ENCODE measurements at regions not wholly inside any gene's neighbourhood (a gene's known extent, or its start where the extent isn't known, plus 50 kb on each side); places are given as distances from the start of the nearest gene placed in this dataset.

DNA sequence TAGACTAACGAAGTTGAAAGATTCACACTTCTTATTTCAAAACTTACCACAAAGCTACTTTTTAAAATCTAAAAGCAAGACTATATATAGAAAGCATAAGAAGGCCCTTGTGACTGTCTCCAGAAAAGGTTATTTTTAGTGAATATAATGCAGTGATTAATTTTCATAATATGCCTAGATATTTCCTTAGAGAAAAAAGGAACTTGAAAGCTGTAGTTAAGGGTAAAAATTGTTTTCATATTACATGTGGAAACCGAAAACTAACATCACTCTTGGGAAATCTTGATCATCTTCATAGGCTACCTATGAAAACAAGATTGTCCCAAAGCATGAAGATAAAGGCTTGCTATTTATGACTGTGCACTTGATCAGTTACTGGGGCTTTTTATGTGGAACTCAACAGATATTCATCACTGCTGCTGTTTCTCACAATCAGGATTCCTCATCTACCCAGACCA lies 223.2 kb downstream of the SH2D4B start:
- no peaks in the 10 kb centered on the region for H3K9me3 ChIP-seq (ENCODE audit: control insufficient read depth in 2 of 2, insufficient read depth in 1 of 2, low read length in 1 of 2)
- H3K36me3 ChIP-seq (ENCODE audit: control insufficient read depth in 2 of 2, insufficient read depth in 2 of 2, low read length in 1 of 2) = no peaks in the 10 kb centered on the region
- no peak overlapping the region for H3K4me3 ChIP-seq (ENCODE audit: low read length in 2 of 2)
- 57% methylated on average over 2 of the region's 2 CpGs for WGBS
- DNase-seq (ENCODE audit: low read depth in 6 of 9, low spot score in 9 of 9) = no peak
- no peak overlapping the region for H3K27ac ChIP-seq (ENCODE audit: low read depth in 1 of 2, low read length in 1 of 2)
- H3K4me1 ChIP-seq (ENCODE audit: control insufficient read depth in 2 of 2, insufficient read depth in 2 of 2, low read length in 2 of 2) = no peaks in the 10 kb centered on the region
- H3K27me3 ChIP-seq (ENCODE audit: control insufficient read depth in 2 of 2, insufficient read depth in 1 of 2, low read length in 1 of 2) = no peaks in the 10 kb centered on the region

DNA sequence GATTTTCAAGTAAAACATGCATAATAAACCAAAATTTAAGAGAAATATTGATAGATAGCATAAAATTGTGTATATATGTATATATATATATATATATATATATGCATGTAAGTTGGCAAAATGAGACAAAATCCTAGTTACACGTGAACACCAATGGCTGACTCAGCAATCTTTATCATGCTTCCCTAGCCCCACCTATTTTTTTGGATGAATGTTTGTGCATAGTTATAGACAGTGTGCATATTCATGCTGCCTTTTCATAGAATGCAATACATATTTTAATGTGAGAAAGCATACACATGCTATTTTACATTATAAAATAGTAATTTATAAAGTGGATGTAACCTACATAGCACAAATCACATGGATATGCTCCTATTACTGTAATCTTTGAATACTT lies 230.3 kb downstream of the SH2D4B start:
- no peaks in the 10 kb centered on the region for H3K27me3 ChIP-seq (ENCODE audit: control insufficient read depth in 2 of 2, insufficient read depth in 1 of 2, low read length in 1 of 2)
- no peaks in the 10 kb centered on the region for H3K4me1 ChIP-seq (ENCODE audit: control insufficient read depth in 2 of 2, insufficient read depth in 2 of 2, low read length in 2 of 2)
- no peak overlapping the region for H3K27ac ChIP-seq (ENCODE audit: low read depth in 1 of 2, low read length in 1 of 2)
- H3K36me3 ChIP-seq (ENCODE audit: control insufficient read depth in 2 of 2, insufficient read depth in 2 of 2, low read length in 1 of 2) = no peaks in the 10 kb centered on the region
- no peaks in the 10 kb centered on the region for H3K9me3 ChIP-seq (ENCODE audit: control insufficient read depth in 2 of 2, insufficient read depth in 1 of 2, low read length in 1 of 2)
- no peak overlapping the region for H3K4me3 ChIP-seq (ENCODE audit: low read length in 2 of 2)
- 40% methylated on average over 1 of the region's 1 CpG for WGBS
- DNase-seq (ENCODE audit: low read depth in 6 of 9, low spot score in 9 of 9) = no peak

DNA sequence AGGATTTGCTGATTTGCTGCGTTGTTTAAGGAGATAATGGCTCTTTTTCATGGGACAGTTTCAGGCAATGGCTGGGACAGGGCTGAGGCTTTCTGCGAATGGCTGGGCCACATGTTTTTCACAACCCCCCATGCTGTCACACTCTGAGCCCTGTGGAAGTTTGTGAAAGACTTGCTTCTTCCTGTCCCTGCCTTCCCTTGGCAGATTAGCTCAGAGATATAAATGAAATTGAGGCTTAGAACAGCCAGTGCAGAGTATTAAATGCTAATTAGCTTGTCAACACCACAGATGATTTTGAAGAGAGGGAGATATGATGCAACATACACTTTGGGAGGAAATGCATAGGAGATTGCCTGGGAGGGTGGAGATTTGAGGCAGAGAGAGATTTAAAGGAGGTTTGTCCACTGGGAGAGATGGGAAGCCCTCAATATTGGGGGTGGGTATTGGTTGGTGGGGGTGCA lies 232.0 kb downstream of the SH2D4B start:
- WGBS = 79% methylated on average over 2 of the region's 2 CpGs
- H3K27ac ChIP-seq (ENCODE audit: low read depth in 1 of 2, low read length in 1 of 2) = no peak overlapping the region

DNA sequence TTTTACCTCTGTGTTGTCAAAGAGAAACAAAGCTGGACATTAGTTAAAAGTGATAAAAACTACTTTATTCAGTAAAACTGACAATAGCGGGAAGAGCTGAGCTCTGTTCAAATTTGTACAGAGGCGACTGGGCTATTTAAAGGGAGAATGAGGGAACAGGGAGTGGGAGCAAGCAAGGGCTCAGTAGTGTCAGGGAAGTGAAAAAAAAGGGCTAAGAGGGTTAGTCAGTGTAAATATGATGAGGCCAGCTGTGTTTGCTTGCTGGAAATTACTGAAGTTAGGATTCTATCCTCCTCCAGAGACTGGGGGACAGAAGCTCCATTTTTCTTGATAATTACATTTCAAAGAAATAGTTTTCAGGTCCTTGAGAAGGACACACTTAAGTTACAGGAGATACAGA lies 232.5 kb downstream of the SH2D4B start:
- 95% methylated on average over 2 of the region's 2 CpGs for WGBS
- no peak for DNase-seq (ENCODE audit: low read depth in 6 of 9, low spot score in 9 of 9)
- H3K4me1 ChIP-seq (ENCODE audit: control insufficient read depth in 2 of 2, insufficient read depth in 2 of 2, low read length in 2 of 2) = no peaks in the 10 kb centered on the region
- no peaks in the 10 kb centered on the region for H3K27me3 ChIP-seq (ENCODE audit: control insufficient read depth in 2 of 2, insufficient read depth in 1 of 2, low read length in 1 of 2)
- no peaks in the 10 kb centered on the region for H3K9me3 ChIP-seq (ENCODE audit: control insufficient read depth in 2 of 2, insufficient read depth in 1 of 2, low read length in 1 of 2)
- H3K27ac ChIP-seq (ENCODE audit: low read depth in 1 of 2, low read length in 1 of 2) = no peak overlapping the region
- H3K4me3 ChIP-seq (ENCODE audit: low read length in 2 of 2) = no peak overlapping the region
- no peaks in the 10 kb centered on the region for H3K36me3 ChIP-seq (ENCODE audit: control insufficient read depth in 2 of 2, insufficient read depth in 2 of 2, low read length in 1 of 2)

More for the DNA sequence above, 232.0 kb downstream of the SH2D4B start:
- Histone ChIP-seq H3K9me3 (ENCODE audit: control insufficient read depth in 2 of 2, insufficient read depth in 1 of 2, low read length in 1 of 2) (no peaks in the 10 kb centered on the region), H3K4me3 (ENCODE audit: low read length in 2 of 2) (no peak overlapping the region), H3K36me3 (ENCODE audit: control insufficient read depth in 2 of 2, insufficient read depth in 2 of 2, low read length in 1 of 2) (no peaks in the 10 kb centered on the region), H3K27me3 (ENCODE audit: control insufficient read depth in 2 of 2, insufficient read depth in 1 of 2, low read length in 1 of 2) (no peaks in the 10 kb centered on the region), H3K4me1 (ENCODE audit: control insufficient read depth in 2 of 2, insufficient read depth in 2 of 2, low read length in 2 of 2) (no peaks in the 10 kb centered on the region)
- no peak for DNase-seq (ENCODE audit: low read depth in 6 of 9, low spot score in 9 of 9)

DNA sequence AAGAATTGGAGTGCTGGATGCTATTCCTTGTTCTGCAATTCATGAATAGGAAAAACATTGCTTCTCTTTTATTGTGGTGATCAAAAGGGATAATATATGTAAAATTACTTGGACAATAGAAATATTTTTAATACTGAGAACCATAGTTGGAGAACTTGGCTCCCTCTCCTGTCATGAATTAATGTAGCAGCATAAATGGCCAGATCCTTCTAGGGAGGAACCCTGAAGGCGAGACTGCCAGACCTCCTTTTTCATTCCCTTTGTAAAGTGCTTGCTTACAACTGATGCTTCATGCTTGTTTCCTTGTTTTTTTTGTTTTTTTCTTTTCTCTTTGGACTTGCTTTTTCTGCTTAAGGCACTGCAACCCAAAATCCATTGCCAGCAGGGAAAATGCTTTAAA lies 233.6 kb downstream of the SH2D4B start:
- DNase-seq (ENCODE audit: low read depth in 6 of 9, low spot score in 9 of 9) = no peak
- Histone ChIP-seq H3K27me3 (ENCODE audit: control insufficient read depth in 2 of 2, insufficient read depth in 1 of 2, low read length in 1 of 2) (no peaks in the 10 kb centered on the region), H3K4me3 (ENCODE audit: low read length in 2 of 2) (no peak overlapping the region), H3K36me3 (ENCODE audit: control insufficient read depth in 2 of 2, insufficient read depth in 2 of 2, low read length in 1 of 2) (no peaks in the 10 kb centered on the region), H3K4me1 (ENCODE audit: control insufficient read depth in 2 of 2, insufficient read depth in 2 of 2, low read length in 2 of 2) (no peaks in the 10 kb centered on the region), H3K27ac (ENCODE audit: low read depth in 1 of 2, low read length in 1 of 2) (no peak overlapping the region), H3K9me3 (ENCODE audit: control insufficient read depth in 2 of 2, insufficient read depth in 1 of 2, low read length in 1 of 2) (no peaks in the 10 kb centered on the region)
- 96% methylated on average over 1 of the region's 1 CpG for WGBS

DNA sequence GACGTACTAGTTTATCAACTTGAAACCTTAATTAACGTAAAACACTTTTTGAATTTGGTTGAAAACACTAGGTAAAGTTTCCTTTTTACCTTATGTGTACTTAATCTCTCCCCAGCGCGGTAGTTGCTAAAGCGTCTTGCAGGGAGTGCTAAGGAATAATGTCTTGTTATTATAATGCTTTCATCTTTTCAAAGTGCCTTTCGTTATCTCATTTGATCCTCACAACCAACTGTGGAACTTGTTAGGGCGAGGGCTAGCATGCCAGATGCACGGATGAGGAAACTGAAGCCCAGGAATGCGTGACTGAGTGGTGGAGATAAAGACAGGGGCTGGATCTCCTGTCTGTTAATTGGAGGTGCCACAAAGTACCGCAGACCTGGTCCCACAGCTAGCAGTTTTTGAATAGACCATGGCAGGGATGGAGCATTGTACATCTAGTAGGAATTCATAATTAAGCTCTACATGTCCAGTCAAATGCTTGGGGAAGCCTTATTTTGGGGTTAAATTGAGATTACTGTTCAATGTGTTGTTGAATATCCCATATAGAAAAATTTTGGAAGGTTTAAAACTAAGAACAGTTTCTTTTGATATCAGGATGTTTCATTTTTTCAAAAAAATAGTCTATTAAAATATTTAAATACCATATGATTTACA lies 234.3 kb downstream of the SH2D4B start:
- H3K4me3 ChIP-seq (ENCODE audit: low read length in 2 of 2) = no peak overlapping the region
- no peak for DNase-seq (ENCODE audit: low read depth in 6 of 9, low spot score in 9 of 9)
- 87% methylated on average over 10 of the region's 10 CpGs for WGBS
- no peaks in the 10 kb centered on the region for H3K27me3 ChIP-seq (ENCODE audit: control insufficient read depth in 2 of 2, insufficient read depth in 1 of 2, low read length in 1 of 2)
- H3K4me1 ChIP-seq (ENCODE audit: control insufficient read depth in 2 of 2, insufficient read depth in 2 of 2, low read length in 2 of 2) = no peaks in the 10 kb centered on the region
- no peak overlapping the region for H3K27ac ChIP-seq (ENCODE audit: low read depth in 1 of 2, low read length in 1 of 2)
- no peaks in the 10 kb centered on the region for H3K36me3 ChIP-seq (ENCODE audit: control insufficient read depth in 2 of 2, insufficient read depth in 2 of 2, low read length in 1 of 2)
- no peaks in the 10 kb centered on the region for H3K9me3 ChIP-seq (ENCODE audit: control insufficient read depth in 2 of 2, insufficient read depth in 1 of 2, low read length in 1 of 2)

DNA sequence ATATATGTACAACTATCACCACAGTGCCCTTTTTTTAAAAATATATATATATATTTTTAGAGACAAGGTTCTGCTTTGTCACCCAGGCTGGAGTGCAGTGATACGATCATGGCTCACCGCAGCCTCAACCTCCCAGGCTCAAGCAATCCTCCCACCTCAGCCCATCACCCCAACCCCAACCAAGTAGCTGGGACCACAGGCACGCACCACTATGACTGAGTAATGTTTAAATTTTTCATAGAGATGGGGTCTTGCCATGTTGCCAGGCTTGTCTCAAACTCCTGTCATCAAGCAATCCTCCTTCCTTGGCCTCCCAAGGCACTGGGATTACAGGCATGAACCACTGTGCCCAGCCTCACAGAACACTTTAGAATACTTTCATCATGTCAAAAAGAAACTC lies 234.9 kb downstream of the SH2D4B start:
- no peak overlapping the region for H3K4me3 ChIP-seq (ENCODE audit: low read length in 2 of 2)
- no peak for DNase-seq (ENCODE audit: low read depth in 6 of 9, low spot score in 9 of 9)
- 93% methylated on average over 3 of the region's 3 CpGs for WGBS
- no peaks in the 10 kb centered on the region for H3K36me3 ChIP-seq (ENCODE audit: control insufficient read depth in 2 of 2, insufficient read depth in 2 of 2, low read length in 1 of 2)
- no peaks in the 10 kb centered on the region for H3K27me3 ChIP-seq (ENCODE audit: control insufficient read depth in 2 of 2, insufficient read depth in 1 of 2, low read length in 1 of 2)
- H3K27ac ChIP-seq (ENCODE audit: low read depth in 1 of 2, low read length in 1 of 2) = no peak overlapping the region
- H3K4me1 ChIP-seq (ENCODE audit: control insufficient read depth in 2 of 2, insufficient read depth in 2 of 2, low read length in 2 of 2) = no peaks in the 10 kb centered on the region
- H3K9me3 ChIP-seq (ENCODE audit: control insufficient read depth in 2 of 2, insufficient read depth in 1 of 2, low read length in 1 of 2) = no peaks in the 10 kb centered on the region

- Histone ChIP-seq H3K36me3 (ENCODE audit: control insufficient read depth in 2 of 2, insufficient read depth in 2 of 2, low read length in 1 of 2) (no peaks in the 10 kb centered on the region), H3K27ac (ENCODE audit: low read depth in 1 of 2, low read length in 1 of 2) (no peak overlapping the region), H3K4me3 (ENCODE audit: low read length in 2 of 2) (no peak overlapping the region), H3K9me3 (ENCODE audit: control insufficient read depth in 2 of 2, insufficient read depth in 1 of 2, low read length in 1 of 2) (no peaks in the 10 kb centered on the region), H3K27me3 (ENCODE audit: control insufficient read depth in 2 of 2, insufficient read depth in 1 of 2, low read length in 1 of 2) (no peaks in the 10 kb centered on the region), H3K4me1 (ENCODE audit: control insufficient read depth in 2 of 2, insufficient read depth in 2 of 2, low read length in 2 of 2) (no peaks in the 10 kb centered on the region)
- no peak for DNase-seq (ENCODE audit: low read depth in 6 of 9, low spot score in 9 of 9)
- WGBS = 97% methylated on average over 2 of the region's 2 CpGs
These were observed 247.0 kb downstream of the SH2D4B start for GRCh38 chr10:80784695-80785094.

DNA sequence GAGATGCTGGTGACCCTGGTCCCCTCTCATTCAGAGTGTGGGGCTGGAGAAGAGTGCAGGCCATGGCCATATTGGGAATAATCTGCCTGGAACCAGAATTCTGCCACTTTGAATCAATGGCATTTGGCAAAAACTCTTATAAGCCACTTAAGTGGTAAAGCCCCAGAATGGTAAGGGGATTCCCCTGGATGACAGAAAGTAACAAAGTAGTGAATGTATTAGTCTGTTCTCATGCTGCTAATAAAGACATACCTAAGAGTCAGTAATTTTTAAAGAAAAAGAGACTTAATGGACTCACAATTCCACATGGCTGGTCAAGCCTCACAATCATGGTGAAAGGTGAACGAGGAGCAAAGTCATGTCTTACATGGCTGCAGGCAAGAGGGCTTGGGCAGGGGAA lies 248.6 kb downstream of the SH2D4B start:
- no peak overlapping the region for H3K27ac ChIP-seq (ENCODE audit: low read depth in 1 of 2, low read length in 1 of 2)
- no peaks in the 10 kb centered on the region for H3K36me3 ChIP-seq (ENCODE audit: control insufficient read depth in 2 of 2, insufficient read depth in 2 of 2, low read length in 1 of 2)
- no peaks in the 10 kb centered on the region for H3K27me3 ChIP-seq (ENCODE audit: control insufficient read depth in 2 of 2, insufficient read depth in 1 of 2, low read length in 1 of 2)
- no peaks in the 10 kb centered on the region for H3K9me3 ChIP-seq (ENCODE audit: control insufficient read depth in 2 of 2, insufficient read depth in 1 of 2, low read length in 1 of 2)
- no peaks in the 10 kb centered on the region for H3K4me1 ChIP-seq (ENCODE audit: control insufficient read depth in 2 of 2, insufficient read depth in 2 of 2, low read length in 2 of 2)
- WGBS = 94% methylated on average over 1 of the region's 1 CpG
- no peak for DNase-seq (ENCODE audit: low read depth in 6 of 9, low spot score in 9 of 9)
- no peak overlapping the region for H3K4me3 ChIP-seq (ENCODE audit: low read length in 2 of 2)
